ENCODE measurements at regions not wholly inside any gene's neighbourhood (a gene's known extent, or its start where the extent isn't known, plus 50 kb on each side); places are given as distances from the start of the nearest gene placed in this dataset.

DNA sequence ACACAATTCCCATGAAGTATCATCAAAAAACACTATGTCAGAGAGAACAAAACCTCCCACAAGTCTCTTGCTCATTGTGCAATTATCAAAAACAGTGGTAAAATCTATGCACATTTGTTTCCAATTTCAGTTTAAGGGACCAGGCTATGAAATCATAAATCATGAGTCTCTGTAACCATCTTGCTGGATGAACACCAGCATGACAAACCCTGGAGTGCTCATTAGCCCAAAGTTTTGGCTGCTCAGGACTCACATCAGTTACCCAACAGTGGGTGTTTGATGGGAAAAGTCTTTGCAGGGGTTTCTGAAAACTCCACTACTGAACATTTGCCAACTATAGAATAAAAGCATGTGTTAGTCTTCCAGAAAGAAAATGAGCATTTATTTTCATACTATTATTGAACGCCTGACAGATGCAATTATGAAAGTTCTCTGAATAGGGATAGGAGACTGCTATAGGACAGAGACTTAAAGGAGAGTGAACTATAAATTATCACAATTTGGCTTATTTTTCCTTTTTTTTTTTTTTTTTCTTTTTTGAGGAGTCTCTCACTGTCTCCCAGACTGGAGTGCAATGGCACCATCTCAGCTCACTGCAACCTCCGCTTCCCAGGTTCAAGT lies 240.8 kb upstream of the KCNMB2 start:
- POLR2A ChIA-PET = interaction anchor here (0.7 kb wide), 2 partner anchors 26 to 559 kb away, joined by 4 to 6 read pairs; no protein-coding TSS in a partner anchor
- H3K27ac Mint-ChIP-seq = no peak overlapping the region
- no peak overlapping the region for H3K4me3 Mint-ChIP-seq
- no peaks in the 10 kb centered on the region for H3K27me3 Mint-ChIP-seq (ENCODE audit: low read depth)
- CTCF ChIA-PET = no interaction called here
- H3K36me3 Mint-ChIP-seq = no peaks in the 10 kb centered on the region
- DNase-seq (ENCODE audit: low spot score) (no peak), ATAC-seq (no peak)
- H3K4me1 Mint-ChIP-seq = peaks cover 12% of the 10 kb centered on the region
- TF ChIP-seq, protein P1, sequence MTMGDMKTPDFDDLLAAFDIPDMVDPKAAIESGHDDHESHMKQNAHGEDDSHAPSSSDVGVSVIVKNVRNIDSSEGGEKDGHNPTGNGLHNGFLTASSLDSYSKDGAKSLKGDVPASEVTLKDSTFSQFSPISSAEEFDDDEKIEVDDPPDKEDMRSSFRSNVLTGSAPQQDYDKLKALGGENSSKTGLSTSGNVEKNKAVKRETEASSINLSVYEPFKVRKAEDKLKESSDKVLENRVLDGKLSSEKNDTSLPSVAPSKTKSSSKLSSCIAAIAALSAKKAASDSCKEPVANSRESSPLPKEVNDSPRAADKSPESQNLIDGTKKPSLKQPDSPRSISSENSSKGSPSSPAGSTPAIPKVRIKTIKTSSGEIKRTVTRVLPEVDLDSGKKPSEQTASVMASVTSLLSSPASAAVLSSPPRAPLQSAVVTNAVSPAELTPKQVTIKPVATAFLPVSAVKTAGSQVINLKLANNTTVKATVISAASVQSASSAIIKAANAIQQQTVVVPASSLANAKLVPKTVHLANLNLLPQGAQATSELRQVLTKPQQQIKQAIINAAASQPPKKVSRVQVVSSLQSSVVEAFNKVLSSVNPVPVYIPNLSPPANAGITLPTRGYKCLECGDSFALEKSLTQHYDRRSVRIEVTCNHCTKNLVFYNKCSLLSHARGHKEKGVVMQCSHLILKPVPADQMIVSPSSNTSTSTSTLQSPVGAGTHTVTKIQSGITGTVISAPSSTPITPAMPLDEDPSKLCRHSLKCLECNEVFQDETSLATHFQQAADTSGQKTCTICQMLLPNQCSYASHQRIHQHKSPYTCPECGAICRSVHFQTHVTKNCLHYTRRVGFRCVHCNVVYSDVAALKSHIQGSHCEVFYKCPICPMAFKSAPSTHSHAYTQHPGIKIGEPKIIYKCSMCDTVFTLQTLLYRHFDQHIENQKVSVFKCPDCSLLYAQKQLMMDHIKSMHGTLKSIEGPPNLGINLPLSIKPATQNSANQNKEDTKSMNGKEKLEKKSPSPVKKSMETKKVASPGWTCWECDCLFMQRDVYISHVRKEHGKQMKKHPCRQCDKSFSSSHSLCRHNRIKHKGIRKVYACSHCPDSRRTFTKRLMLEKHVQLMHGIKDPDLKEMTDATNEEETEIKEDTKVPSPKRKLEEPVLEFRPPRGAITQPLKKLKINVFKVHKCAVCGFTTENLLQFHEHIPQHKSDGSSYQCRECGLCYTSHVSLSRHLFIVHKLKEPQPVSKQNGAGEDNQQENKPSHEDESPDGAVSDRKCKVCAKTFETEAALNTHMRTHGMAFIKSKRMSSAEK (CRISPR knock-in tag; IDR thresholded peaks at IDR 0.05; ENCODE audit: borderline replicate concordance) = no peak
- TF ChIP-seq GTF2I (CRISPR knock-in tag; conservative IDR thresholded peaks at IDR 0.05) = no peak
- no peaks in the 10 kb centered on the region for H3K9me3 Mint-ChIP-seq

DNA sequence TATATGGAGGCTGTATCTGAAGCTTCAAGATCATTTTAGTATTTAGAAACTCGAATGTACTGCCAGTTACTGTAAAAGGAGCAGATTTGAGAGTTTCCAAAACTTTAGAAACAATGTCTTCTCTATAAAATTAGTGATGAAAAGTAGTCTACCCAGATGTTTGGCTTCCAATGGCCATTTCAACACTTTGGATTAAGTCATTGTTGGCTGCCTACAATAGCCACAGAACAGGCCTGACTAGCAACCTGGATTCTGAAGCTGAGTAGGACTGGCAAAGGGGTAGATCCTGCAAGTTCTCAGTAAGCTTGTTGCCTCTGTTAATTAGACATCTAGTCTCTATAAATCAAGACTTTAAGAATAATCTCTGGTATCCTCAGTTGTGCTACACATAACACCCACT lies 239.0 kb upstream of the KCNMB2 start:
- Mint-ChIP-seq H3K4me1 (peaks cover 19% of the 10 kb centered on the region), H3K27ac (no peak overlapping the region), H3K4me3 (no peak overlapping the region), H3K36me3 (no peaks in the 10 kb centered on the region), H3K27me3 (ENCODE audit: low read depth) (no peaks in the 10 kb centered on the region), H3K9me3 (no peaks in the 10 kb centered on the region)
- ATAC-seq (no peak), DNase-seq (ENCODE audit: low spot score) (no peak)
- TF ChIP-seq TEAD1 (CRISPR knock-in tag; IDR thresholded peaks at IDR 0.05) (no peak), NFYB (CRISPR knock-in tag; conservative IDR thresholded peaks at IDR 0.05; ENCODE audit: low read depth) (no peak), ZNF263 (CRISPR knock-in tag; IDR thresholded peaks at IDR 0.05; ENCODE audit: low read depth) (no peak), HMGA2 (CRISPR knock-in tag; IDR thresholded peaks at IDR 0.05) (no peak), TCF7 (CRISPR knock-in tag; IDR thresholded peaks at IDR 0.05; ENCODE audit: low read depth) (no peak), NR2C2 (CRISPR knock-in tag; IDR thresholded peaks at IDR 0.05) (no peak), GABPB1 (CRISPR knock-in tag; IDR thresholded peaks at IDR 0.05) (no peak), ETV6 (CRISPR knock-in tag; IDR thresholded peaks at IDR 0.05) (no peak), ZNF138 (CRISPR knock-in tag; conservative IDR thresholded peaks at IDR 0.05) (no peak), ZNF671 (CRISPR knock-in tag; IDR thresholded peaks at IDR 0.05) (no peak), ZNF423 (CRISPR knock-in tag; IDR thresholded peaks at IDR 0.05) (no peak), SP1 (CRISPR knock-in tag; conservative IDR thresholded peaks at IDR 0.05) (no peak), GRHL2 (CRISPR knock-in tag; IDR thresholded peaks at IDR 0.05; ENCODE audit: insufficient replicate concordance, severe bottlenecking) (no peak), ZNF232 (CRISPR knock-in tag; IDR thresholded peaks at IDR 0.05) (no peak), NFE2L1 (CRISPR knock-in tag; IDR thresholded peaks at IDR 0.05) (no peak)
- TF ChIP-seq, protein P2, sequence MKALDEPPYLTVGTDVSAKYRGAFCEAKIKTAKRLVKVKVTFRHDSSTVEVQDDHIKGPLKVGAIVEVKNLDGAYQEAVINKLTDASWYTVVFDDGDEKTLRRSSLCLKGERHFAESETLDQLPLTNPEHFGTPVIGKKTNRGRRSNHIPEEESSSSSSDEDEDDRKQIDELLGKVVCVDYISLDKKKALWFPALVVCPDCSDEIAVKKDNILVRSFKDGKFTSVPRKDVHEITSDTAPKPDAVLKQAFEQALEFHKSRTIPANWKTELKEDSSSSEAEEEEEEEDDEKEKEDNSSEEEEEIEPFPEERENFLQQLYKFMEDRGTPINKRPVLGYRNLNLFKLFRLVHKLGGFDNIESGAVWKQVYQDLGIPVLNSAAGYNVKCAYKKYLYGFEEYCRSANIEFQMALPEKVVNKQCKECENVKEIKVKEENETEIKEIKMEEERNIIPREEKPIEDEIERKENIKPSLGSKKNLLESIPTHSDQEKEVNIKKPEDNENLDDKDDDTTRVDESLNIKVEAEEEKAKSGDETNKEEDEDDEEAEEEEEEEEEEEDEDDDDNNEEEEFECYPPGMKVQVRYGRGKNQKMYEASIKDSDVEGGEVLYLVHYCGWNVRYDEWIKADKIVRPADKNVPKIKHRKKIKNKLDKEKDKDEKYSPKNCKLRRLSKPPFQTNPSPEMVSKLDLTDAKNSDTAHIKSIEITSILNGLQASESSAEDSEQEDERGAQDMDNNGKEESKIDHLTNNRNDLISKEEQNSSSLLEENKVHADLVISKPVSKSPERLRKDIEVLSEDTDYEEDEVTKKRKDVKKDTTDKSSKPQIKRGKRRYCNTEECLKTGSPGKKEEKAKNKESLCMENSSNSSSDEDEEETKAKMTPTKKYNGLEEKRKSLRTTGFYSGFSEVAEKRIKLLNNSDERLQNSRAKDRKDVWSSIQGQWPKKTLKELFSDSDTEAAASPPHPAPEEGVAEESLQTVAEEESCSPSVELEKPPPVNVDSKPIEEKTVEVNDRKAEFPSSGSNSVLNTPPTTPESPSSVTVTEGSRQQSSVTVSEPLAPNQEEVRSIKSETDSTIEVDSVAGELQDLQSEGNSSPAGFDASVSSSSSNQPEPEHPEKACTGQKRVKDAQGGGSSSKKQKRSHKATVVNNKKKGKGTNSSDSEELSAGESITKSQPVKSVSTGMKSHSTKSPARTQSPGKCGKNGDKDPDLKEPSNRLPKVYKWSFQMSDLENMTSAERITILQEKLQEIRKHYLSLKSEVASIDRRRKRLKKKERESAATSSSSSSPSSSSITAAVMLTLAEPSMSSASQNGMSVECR (CRISPR knock-in tag; IDR thresholded peaks at IDR 0.05; ENCODE audit: borderline replicate concordance) = no peak
- TF ChIP-seq, protein P3, sequence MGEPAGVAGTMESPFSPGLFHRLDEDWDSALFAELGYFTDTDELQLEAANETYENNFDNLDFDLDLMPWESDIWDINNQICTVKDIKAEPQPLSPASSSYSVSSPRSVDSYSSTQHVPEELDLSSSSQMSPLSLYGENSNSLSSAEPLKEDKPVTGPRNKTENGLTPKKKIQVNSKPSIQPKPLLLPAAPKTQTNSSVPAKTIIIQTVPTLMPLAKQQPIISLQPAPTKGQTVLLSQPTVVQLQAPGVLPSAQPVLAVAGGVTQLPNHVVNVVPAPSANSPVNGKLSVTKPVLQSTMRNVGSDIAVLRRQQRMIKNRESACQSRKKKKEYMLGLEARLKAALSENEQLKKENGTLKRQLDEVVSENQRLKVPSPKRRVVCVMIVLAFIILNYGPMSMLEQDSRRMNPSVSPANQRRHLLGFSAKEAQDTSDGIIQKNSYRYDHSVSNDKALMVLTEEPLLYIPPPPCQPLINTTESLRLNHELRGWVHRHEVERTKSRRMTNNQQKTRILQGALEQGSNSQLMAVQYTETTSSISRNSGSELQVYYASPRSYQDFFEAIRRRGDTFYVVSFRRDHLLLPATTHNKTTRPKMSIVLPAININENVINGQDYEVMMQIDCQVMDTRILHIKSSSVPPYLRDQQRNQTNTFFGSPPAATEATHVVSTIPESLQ (CRISPR knock-in tag; IDR thresholded peaks at IDR 0.05) = no peak
- TF ChIP-seq, protein P4, sequence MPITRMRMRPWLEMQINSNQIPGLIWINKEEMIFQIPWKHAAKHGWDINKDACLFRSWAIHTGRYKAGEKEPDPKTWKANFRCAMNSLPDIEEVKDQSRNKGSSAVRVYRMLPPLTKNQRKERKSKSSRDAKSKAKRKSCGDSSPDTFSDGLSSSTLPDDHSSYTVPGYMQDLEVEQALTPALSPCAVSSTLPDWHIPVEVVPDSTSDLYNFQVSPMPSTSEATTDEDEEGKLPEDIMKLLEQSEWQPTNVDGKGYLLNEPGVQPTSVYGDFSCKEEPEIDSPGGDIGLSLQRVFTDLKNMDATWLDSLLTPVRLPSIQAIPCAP (CRISPR knock-in tag; IDR thresholded peaks at IDR 0.05) = no peak
- TF ChIP-seq, protein P5, sequence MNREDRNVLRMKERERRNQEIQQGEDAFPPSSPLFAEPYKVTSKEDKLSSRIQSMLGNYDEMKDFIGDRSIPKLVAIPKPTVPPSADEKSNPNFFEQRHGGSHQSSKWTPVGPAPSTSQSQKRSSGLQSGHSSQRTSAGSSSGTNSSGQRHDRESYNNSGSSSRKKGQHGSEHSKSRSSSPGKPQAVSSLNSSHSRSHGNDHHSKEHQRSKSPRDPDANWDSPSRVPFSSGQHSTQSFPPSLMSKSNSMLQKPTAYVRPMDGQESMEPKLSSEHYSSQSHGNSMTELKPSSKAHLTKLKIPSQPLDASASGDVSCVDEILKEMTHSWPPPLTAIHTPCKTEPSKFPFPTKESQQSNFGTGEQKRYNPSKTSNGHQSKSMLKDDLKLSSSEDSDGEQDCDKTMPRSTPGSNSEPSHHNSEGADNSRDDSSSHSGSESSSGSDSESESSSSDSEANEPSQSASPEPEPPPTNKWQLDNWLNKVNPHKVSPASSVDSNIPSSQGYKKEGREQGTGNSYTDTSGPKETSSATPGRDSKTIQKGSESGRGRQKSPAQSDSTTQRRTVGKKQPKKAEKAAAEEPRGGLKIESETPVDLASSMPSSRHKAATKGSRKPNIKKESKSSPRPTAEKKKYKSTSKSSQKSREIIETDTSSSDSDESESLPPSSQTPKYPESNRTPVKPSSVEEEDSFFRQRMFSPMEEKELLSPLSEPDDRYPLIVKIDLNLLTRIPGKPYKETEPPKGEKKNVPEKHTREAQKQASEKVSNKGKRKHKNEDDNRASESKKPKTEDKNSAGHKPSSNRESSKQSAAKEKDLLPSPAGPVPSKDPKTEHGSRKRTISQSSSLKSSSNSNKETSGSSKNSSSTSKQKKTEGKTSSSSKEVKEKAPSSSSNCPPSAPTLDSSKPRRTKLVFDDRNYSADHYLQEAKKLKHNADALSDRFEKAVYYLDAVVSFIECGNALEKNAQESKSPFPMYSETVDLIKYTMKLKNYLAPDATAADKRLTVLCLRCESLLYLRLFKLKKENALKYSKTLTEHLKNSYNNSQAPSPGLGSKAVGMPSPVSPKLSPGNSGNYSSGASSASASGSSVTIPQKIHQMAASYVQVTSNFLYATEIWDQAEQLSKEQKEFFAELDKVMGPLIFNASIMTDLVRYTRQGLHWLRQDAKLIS (CRISPR knock-in tag; IDR thresholded peaks at IDR 0.05; ENCODE audit: borderline replicate concordance) = no peak
- ChIA-PET POLR2A (interaction anchor here (0.5 kb wide), 1 partner anchor 297 kb away, joined by 4 read pairs; no protein-coding TSS in a partner anchor), CTCF (no interaction called here)
